Body of pancreas (tissue), 4 donors: ENCODE measurements at regions not wholly inside any gene's neighbourhood (a gene's known extent, or its start where the extent isn't known, plus 50 kb on each side); places are given as distances from the start of the nearest gene placed in this dataset.

Experiments used
- POLR2A ChIP-seq, 3 donors: fragments of 450-650 bp; IDR thresholded peaks; one replicate each; pipeline ENCODE4 v1.6.1; 2016; ENCODE audit warnings: antibody characterized with exemption in 3 of 3, mild to moderate bottlenecking in 2 of 3
- TF ChIP-seq, protein P1 (sequence below), 7 experiments: fragments of 450-650 bp in 4 of 7; fragments of 200-600 bp in 3 of 7; sonication (generic) in 3 of 7; IDR thresholded peaks; one replicate each; pipeline ENCODE4 v1.5.1; 2016 to 2019; ENCODE audit warnings: antibody characterized with exemption in 7 of 7

DNA sequence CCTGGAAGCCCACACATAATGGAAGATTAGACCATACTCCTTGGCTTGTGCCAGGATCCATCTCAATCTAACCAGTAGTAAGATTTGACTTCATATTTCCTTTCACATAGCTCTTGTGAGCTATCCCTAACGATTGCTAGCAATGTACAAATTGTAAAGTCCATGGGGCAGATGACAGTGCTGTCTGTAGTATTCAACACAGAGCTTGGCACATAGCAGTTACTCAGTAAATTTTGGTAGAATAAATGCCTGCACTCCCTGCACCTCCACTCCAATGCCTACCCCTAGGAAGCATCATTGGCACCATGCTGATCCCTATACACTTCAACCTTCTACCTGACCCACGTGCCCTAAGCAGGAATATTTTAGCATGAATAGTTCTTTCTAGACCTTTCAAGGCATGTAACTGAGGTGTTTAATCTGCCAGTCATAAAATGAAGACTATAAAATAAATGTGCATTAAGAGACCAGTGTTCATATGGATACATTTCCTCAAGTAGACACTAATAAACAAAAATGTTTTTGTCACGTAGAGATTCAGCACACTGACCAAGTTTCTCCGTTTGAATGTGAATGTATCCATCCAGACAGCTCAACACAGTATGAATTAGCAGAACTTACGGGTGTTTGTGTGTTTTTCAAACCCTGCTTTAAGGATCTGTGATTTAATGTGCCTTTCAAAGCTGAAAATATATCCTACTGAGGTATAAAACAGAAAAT, 98.8 kb downstream of the BMP4 start:
- TF ChIP-seq, protein P1, sequence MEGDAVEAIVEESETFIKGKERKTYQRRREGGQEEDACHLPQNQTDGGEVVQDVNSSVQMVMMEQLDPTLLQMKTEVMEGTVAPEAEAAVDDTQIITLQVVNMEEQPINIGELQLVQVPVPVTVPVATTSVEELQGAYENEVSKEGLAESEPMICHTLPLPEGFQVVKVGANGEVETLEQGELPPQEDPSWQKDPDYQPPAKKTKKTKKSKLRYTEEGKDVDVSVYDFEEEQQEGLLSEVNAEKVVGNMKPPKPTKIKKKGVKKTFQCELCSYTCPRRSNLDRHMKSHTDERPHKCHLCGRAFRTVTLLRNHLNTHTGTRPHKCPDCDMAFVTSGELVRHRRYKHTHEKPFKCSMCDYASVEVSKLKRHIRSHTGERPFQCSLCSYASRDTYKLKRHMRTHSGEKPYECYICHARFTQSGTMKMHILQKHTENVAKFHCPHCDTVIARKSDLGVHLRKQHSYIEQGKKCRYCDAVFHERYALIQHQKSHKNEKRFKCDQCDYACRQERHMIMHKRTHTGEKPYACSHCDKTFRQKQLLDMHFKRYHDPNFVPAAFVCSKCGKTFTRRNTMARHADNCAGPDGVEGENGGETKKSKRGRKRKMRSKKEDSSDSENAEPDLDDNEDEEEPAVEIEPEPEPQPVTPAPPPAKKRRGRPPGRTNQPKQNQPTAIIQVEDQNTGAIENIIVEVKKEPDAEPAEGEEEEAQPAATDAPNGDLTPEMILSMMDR (IDR thresholded peaks at IDR 0.05), result no peak
- TF ChIP-seq POLR2A (IDR thresholded peaks at IDR 0.05), result no peak
